ENCODE measurements at regions not wholly inside any gene's neighbourhood (a gene's known extent, or its start where the extent isn't known, plus 50 kb on each side); places are given as distances from the start of the nearest gene placed in this dataset.

DNA sequence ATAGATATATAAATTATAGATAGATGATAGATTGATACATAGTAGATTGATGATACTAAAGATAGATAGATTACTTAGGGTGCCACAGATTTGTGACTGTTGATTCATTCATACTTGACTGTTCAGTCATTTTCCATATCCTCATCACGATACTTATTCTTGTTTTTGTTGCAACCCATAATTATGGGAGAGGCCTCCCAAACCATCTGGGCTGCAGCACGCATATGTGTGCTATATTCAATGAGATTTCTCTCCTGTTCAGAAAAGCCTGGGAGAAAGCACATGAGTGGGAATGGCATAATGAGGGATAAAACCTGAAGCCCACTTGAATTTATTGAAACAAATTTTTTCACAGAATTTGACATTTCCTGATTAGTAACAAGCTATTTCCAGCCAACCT lies 346.4 kb upstream of the PRKX start:
- H3K27ac ChIP-seq (ENCODE audit: control insufficient read depth, insufficient read depth), result no peak overlapping the region
- ChIA-PET RAD21 (ENCODE audit: unreplicated experiment) (no interaction called here), SMC1A (ENCODE audit: uncharacterized antibody, unreplicated experiment) (no interaction called here), POLR2A (no interaction called here), CTCF (no interaction called here)
- no TSS peak for BruUV-seq (replicated peaks)
- H2AFZ ChIP-seq (ENCODE audit: control insufficient read depth, low read depth, low read length), result no peak overlapping the region
- H3K36me3 ChIP-seq (ENCODE audit: control insufficient read depth in 2 of 2, insufficient read depth in 2 of 2, low read length in 1 of 2), result no peaks in the 10 kb centered on the region
- DNase-seq (ENCODE audit: low read depth, low spot score) (no peak), ATAC-seq (no peak), FAIRE-seq (no peak)
- H3K79me2 ChIP-seq (ENCODE audit: control insufficient read depth, insufficient read depth, low read length), result no peaks in the 10 kb centered on the region
- H3K9ac ChIP-seq (ENCODE audit: control insufficient read depth, insufficient read depth, low read length), result no peak overlapping the region
- intact Hi-C loops (cut with micrococcal nuclease; ENCODE audit: unreplicated experiment) (no loop called here), in situ Hi-C loops (cut with MboI) (no loop called here)
- H3K4me2 ChIP-seq (ENCODE audit: control insufficient read depth, insufficient read depth), result no peak overlapping the region
- H3K27me3 ChIP-seq (replicated peaks in 1 of 2; ENCODE audit: control insufficient read depth in 2 of 2, insufficient read depth in 2 of 2, low read length in 1 of 2), result no peaks in the 10 kb centered on the region
- H4K20me1 ChIP-seq (ENCODE audit: control insufficient read depth, insufficient read depth), result no peaks in the 10 kb centered on the region
- no peaks in the 10 kb centered on the region for H3K4me1 ChIP-seq (ENCODE audit: control insufficient read depth, insufficient read depth, low read length)
- H3K9me3 ChIP-seq (replicated peaks; ENCODE audit: control insufficient read depth, insufficient read depth, low read length), result no peaks in the 10 kb centered on the region
- no peak overlapping the region for H3K4me3 ChIP-seq
- TF ChIP-seq, protein P1, sequence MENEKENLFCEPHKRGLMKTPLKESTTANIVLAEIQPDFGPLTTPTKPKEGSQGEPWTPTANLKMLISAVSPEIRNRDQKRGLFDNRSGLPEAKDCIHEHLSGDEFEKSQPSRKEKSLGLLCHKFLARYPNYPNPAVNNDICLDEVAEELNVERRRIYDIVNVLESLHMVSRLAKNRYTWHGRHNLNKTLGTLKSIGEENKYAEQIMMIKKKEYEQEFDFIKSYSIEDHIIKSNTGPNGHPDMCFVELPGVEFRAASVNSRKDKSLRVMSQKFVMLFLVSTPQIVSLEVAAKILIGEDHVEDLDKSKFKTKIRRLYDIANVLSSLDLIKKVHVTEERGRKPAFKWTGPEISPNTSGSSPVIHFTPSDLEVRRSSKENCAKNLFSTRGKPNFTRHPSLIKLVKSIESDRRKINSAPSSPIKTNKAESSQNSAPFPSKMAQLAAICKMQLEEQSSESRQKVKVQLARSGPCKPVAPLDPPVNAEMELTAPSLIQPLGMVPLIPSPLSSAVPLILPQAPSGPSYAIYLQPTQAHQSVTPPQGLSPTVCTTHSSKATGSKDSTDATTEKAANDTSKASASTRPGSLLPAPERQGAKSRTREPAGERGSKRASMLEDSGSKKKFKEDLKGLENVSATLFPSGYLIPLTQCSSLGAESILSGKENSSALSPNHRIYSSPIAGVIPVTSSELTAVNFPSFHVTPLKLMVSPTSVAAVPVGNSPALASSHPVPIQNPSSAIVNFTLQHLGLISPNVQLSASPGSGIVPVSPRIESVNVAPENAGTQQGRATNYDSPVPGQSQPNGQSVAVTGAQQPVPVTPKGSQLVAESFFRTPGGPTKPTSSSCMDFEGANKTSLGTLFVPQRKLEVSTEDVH (IDR thresholded peaks at IDR 0.05; ENCODE audit: low read depth, partially characterized antibody), result no peak
- TF ChIP-seq BMI1 (IDR thresholded peaks at IDR 0.05; ENCODE audit: borderline replicate concordance) (no peak), MTA3 (IDR thresholded peaks at IDR 0.05; ENCODE audit: borderline replicate concordance, low read length) (no peak), MEF2A (IDR thresholded peaks at IDR 0.05; ENCODE audit: insufficient read depth, low read depth, low read length) (no peak), BACH1 (IDR thresholded peaks at IDR 0.05; ENCODE audit: borderline replicate concordance) (no peak), RAD21 (IDR thresholded peaks at IDR 0.05; ENCODE audit: insufficient read depth, low read depth, low read length) (no peak), EGR1 (IDR thresholded peaks at IDR 0.05; ENCODE audit: borderline replicate concordance in 1 of 2, low read depth in 2 of 2, low read length in 2 of 2) (no peak)
- TF ChIP-seq, protein P2, sequence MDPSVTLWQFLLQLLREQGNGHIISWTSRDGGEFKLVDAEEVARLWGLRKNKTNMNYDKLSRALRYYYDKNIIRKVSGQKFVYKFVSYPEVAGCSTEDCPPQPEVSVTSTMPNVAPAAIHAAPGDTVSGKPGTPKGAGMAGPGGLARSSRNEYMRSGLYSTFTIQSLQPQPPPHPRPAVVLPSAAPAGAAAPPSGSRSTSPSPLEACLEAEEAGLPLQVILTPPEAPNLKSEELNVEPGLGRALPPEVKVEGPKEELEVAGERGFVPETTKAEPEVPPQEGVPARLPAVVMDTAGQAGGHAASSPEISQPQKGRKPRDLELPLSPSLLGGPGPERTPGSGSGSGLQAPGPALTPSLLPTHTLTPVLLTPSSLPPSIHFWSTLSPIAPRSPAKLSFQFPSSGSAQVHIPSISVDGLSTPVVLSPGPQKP (IDR thresholded peaks at IDR 0.05; ENCODE audit: low read depth, low read length), result no peak
- TF ChIP-seq, protein P3, sequence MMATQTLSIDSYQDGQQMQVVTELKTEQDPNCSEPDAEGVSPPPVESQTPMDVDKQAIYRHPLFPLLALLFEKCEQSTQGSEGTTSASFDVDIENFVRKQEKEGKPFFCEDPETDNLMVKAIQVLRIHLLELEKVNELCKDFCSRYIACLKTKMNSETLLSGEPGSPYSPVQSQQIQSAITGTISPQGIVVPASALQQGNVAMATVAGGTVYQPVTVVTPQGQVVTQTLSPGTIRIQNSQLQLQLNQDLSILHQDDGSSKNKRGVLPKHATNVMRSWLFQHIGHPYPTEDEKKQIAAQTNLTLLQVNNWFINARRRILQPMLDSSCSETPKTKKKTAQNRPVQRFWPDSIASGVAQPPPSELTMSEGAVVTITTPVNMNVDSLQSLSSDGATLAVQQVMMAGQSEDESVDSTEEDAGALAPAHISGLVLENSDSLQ (IDR thresholded peaks at IDR 0.05), result no peak
- TF ChIP-seq, protein P4, sequence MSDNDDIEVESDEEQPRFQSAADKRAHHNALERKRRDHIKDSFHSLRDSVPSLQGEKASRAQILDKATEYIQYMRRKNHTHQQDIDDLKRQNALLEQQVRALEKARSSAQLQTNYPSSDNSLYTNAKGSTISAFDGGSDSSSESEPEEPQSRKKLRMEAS (IDR thresholded peaks at IDR 0.05; ENCODE audit: low read depth, low read length), result no peak
- TF ChIP-seq, protein P5, sequence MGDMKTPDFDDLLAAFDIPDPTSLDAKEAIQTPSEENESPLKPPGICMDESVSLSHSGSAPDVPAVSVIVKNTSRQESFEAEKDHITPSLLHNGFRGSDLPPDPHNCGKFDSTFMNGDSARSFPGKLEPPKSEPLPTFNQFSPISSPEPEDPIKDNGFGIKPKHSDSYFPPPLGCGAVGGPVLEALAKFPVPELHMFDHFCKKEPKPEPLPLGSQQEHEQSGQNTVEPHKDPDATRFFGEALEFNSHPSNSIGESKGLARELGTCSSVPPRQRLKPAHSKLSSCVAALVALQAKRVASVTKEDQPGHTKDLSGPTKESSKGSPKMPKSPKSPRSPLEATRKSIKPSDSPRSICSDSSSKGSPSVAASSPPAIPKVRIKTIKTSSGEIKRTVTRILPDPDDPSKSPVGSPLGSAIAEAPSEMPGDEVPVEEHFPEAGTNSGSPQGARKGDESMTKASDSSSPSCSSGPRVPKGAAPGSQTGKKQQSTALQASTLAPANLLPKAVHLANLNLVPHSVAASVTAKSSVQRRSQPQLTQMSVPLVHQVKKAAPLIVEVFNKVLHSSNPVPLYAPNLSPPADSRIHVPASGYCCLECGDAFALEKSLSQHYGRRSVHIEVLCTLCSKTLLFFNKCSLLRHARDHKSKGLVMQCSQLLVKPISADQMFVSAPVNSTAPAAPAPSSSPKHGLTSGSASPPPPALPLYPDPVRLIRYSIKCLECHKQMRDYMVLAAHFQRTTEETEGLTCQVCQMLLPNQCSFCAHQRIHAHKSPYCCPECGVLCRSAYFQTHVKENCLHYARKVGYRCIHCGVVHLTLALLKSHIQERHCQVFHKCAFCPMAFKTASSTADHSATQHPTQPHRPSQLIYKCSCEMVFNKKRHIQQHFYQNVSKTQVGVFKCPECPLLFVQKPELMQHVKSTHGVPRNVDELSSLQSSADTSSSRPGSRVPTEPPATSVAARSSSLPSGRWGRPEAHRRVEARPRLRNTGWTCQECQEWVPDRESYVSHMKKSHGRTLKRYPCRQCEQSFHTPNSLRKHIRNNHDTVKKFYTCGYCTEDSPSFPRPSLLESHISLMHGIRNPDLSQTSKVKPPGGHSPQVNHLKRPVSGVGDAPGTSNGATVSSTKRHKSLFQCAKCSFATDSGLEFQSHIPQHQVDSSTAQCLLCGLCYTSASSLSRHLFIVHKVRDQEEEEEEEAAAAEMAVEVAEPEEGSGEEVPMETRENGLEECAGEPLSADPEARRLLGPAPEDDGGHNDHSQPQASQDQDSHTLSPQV (IDR thresholded peaks at IDR 0.05), result no peak
- WGBS (ENCODE audit: insufficient coverage, insufficient replicate concordance, low lambda C conversion rate, missing lambda C conversion rate), result 0% methylated on average over 2 of the region's 2 CpGs

Data from GM12878 (cell line).